Activated naive CD4-positive, alpha-beta T cell treated with anti-CD3 and anti-CD28 coated beads, Interleukin-2, amount 10 ng/mL, durations not matched to agents 7 days and 5 days (primary cell): ENCODE measurements at regions not wholly inside any gene's neighbourhood (a gene's known extent, or its start where the extent isn't known, plus 50 kb on each side); places are given as distances from the start of the nearest gene placed in this dataset.

Experiments
- CTCF ChIA-PET: fragments of 350-600 bp; sonication (Branson Sonifier 250); formaldehyde crosslinking; loops from one replicate; lab custom pipeline; 2021; ENCODE audit warnings: antibody characterized with exemption; lab: Charles Lee
- DNase-seq: peaks from one replicate; pipeline ENCODE4 v3.0.0-alpha.2; 2020
- H3K27ac Mint-ChIP-seq: one replicate; pipeline ENCODE4 v1.8.0; 2021; ENCODE audit warnings: mild to moderate bottlenecking, moderate library complexity, mixed read lengths
- H3K27me3 Mint-ChIP-seq: one replicate; pipeline ENCODE4 v1.8.0; 2021; ENCODE audit warnings: mild to moderate bottlenecking, mixed read lengths
- H3K36me3 Mint-ChIP-seq: one replicate; pipeline ENCODE4 v1.8.0; 2021; ENCODE audit warnings: mixed read lengths
- H3K4me1 Mint-ChIP-seq: one replicate; pipeline ENCODE4 v1.8.0; 2021; ENCODE audit warnings: mixed read lengths
- H3K4me3 Mint-ChIP-seq: one replicate; pipeline ENCODE4 v1.8.0; 2021; ENCODE audit warnings: mild to moderate bottlenecking, moderate library complexity, mixed read lengths
- H3K9me3 Mint-ChIP-seq: one replicate; pipeline ENCODE4 v1.8.0; 2021; ENCODE audit warnings: mixed read lengths

DNA sequence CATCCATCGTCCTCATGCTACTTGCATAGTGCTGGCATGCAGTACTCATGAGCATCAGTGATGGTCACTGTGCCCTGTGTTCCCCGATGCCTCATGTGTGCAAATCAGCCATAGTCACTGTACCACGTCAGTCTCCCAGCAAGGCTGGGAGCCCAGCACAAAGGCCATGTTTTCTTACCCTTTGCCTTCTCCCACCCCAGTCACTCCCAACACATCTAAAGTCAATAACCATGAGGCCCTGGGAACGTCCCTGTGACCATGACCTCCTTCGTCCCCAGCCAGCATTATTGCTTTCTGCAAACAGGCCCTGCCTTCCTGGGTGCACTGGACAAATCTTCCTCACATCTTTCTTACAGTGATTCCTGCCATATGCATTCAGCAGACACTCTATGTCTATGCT lies 406.1 kb downstream of the ICE1 start:
- Mint-ChIP-seq H3K4me1 (no peaks in the 10 kb centered on the region), H3K9me3 (no peaks in the 10 kb centered on the region), H3K27ac (no peak overlapping the region), H3K27me3 (no peaks in the 10 kb centered on the region), H3K36me3 (no peaks in the 10 kb centered on the region), H3K4me3 (no peak overlapping the region)
- no peak for DNase-seq
- CTCF ChIA-PET, result no interaction called here

DNA sequence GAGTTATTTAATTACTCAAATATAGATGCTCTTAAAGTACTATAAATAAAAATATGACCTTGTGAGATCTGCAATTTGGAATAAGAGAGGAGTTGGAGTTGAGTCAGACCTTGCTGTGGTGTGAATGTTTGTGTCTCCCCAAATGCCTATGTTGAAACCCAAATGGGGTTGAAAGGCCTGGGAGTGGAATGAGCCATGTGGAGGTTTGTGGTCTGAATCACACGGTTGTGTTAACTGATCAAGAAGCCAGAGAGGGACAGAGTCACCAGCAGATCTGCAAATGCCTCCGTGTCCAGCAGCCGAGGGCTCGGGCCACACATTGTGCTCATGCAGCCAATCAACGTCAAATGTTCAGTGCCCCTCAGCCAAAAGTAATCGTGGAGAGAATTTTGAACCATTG lies 404.4 kb downstream of the ICE1 start:
- Mint-ChIP-seq H3K27me3 (no peaks in the 10 kb centered on the region), H3K4me1 (no peaks in the 10 kb centered on the region), H3K4me3 (no peak overlapping the region), H3K27ac (no peak overlapping the region), H3K9me3 (no peaks in the 10 kb centered on the region), H3K36me3 (no peaks in the 10 kb centered on the region)
- CTCF ChIA-PET, result no interaction called here
- no peak for DNase-seq

DNA sequence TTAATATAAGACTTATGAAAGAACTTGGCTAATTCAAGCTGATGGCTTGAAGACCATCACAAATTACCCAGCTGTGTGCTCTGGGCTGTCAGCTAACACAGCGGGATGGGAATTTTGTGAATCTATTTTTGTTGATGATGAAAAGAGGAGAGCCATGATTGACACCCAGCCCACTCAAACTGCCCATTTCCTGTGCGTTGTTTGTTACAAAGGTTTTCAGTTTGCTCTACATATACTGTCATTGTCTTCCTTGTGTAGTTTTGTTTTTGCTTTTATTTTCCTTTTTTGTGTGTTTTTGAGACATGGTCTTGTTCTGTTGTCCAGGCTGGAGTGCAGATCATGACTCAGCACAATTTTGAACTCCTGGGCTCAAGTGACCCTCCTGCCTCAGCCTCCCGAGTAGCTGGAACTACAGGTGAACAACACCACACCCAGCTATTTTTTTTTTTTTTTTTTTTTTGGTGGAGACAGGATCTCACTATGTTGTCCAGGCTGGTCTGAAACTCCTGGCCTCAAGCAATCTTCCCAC lies 400.3 kb downstream of the ICE1 start:
- DNase-seq, result no peak
- H3K9me3 Mint-ChIP-seq, result no peaks in the 10 kb centered on the region
- no peaks in the 10 kb centered on the region for H3K36me3 Mint-ChIP-seq
- CTCF ChIA-PET, result interaction anchor here (0.6 kb wide), 1 partner anchor 116 kb away, joined by 3 read pairs; no protein-coding TSS in a partner anchor
- no peak overlapping the region for H3K27ac Mint-ChIP-seq
- H3K4me3 Mint-ChIP-seq, result no peak overlapping the region
- no peaks in the 10 kb centered on the region for H3K4me1 Mint-ChIP-seq
- no peaks in the 10 kb centered on the region for H3K27me3 Mint-ChIP-seq

DNA sequence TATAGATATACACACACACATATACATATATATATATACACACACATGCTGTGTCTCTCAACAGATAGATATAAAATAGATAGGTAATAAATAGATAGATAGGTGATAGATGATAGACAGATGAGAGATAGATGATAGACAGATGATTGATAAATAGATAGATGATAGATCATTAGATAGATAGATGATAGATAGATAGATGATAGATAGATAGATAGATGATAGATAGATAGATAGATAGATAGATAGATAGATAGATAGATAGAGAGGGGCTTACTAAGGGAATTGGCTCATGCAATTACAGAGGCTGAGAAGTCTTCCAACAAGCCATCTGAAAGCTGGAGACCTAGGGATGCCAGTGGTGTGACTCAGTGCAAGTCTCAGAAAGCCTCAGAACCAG lies 394.5 kb downstream of the ICE1 start:
- Mint-ChIP-seq H3K4me1 (no peaks in the 10 kb centered on the region), H3K4me3 (no peak overlapping the region), H3K27me3 (no peaks in the 10 kb centered on the region), H3K9me3 (no peaks in the 10 kb centered on the region), H3K36me3 (no peaks in the 10 kb centered on the region), H3K27ac (no peak overlapping the region)
- CTCF ChIA-PET, result no interaction called here
- no peak for DNase-seq

DNA sequence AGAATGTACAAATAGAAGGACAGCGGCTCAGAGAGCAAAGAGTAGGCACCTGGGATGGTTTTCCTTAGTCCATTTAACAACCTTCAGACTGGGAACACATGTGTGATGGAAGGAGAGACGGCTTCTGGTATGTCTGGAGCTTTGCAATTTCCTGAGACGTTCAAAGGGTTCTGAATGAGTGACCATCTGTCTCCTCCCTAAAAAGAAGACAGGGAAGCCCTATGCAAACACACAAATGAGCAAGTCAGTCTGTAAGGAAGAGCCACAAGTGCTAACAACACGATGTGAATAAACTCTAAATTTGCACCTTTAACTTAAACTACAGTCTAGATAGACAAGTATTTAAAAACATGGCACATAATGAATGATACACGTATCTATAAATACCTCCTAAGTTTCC lies 391.0 kb downstream of the ICE1 start:
- Mint-ChIP-seq H3K27me3 (no peaks in the 10 kb centered on the region), H3K9me3 (no peaks in the 10 kb centered on the region), H3K27ac (no peak overlapping the region), H3K4me3 (no peak overlapping the region), H3K4me1 (no peaks in the 10 kb centered on the region), H3K36me3 (no peaks in the 10 kb centered on the region)
- DNase-seq, result no peak
- CTCF ChIA-PET, result no interaction called here

DNA sequence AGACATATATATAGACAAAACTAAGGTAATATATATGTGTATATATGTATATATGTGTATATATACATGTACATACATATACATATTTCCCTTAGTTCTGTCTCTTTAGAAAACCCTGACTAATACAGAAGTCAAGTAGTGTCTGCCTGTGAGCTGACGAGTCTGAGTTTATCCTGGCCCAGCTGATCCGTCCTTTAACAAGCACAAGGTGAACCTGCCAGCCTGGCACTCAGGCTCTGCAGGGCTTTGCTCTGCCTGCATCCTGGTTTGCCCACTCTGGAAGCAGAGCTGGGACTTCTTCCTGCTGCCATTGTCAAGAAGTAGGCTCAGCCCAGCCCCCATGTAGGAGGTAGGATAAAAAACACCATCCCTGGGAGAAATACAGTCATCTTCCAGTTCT lies 388.0 kb downstream of the ICE1 start:
- Mint-ChIP-seq H3K27ac (no peak overlapping the region), H3K36me3 (no peaks in the 10 kb centered on the region), H3K27me3 (no peaks in the 10 kb centered on the region), H3K4me3 (no peak overlapping the region), H3K4me1 (no peaks in the 10 kb centered on the region), H3K9me3 (no peaks in the 10 kb centered on the region)
- no peak for DNase-seq
- CTCF ChIA-PET, result no interaction called here

DNA sequence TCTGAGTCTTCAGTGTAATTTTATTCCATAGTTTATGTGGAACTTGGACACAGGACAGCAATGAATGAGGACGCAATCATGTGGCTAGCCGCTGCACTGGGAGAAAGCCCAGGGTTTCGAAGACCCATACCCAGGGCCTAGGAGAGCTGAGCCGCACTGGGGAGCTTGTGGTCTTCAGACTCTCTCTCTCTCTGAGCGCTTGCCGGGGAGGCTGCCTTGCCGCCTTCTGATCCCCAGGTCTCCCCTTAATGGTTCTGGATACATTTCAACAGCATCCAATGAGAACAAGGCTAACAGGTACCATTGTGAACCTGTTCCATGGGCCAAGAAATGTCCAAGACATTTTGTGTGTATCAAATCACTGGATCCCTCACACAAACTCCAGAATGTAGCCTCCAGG lies 383.4 kb downstream of the ICE1 start:
- no peak overlapping the region for H3K4me3 Mint-ChIP-seq
- DNase-seq, result no peak
- no peaks in the 10 kb centered on the region for H3K36me3 Mint-ChIP-seq

DNA sequence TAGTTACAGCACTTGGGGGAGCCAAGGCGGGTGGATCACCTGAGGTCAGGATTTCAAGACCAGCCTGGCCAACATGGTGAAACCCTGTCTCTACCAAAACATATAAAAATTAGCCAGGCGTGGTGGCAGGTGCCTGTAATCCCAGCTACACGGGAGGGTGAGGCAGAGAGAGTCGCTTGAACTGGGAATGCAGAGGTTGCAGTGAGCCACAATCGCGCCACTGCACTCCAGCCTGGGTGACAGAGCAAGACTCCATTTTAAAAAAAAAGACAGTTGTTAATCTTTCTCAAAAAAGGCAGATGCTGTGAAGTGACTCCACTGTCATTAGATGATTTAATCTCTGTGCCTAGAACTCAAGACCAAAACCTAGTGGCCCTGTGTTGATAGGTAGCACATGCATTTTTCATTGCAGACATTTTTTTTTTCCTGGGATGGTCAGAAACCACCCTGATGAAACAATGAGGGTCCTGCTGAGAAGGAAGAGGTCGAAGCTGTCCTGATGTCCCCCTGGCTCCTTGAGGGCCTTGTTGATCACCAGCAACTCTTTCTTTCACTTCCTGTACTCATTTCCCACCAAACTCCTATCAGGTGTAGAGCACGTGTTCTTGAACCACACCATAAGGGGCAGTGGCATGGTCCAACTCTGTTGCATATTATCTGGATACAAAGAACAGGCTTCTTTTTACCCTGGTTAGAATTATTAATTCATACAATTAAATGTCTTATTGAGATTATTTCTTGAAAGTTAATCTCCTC lies 382.2 kb downstream of the ICE1 start:
- Mint-ChIP-seq H3K27ac (no peak overlapping the region), H3K4me3 (no peak overlapping the region), H3K27me3 (no peaks in the 10 kb centered on the region), H3K9me3 (no peaks in the 10 kb centered on the region), H3K4me1 (no peaks in the 10 kb centered on the region), H3K36me3 (no peaks in the 10 kb centered on the region)
- CTCF ChIA-PET, result no interaction called here
- no peak for DNase-seq

More for the DNA sequence above, 383.4 kb downstream of the ICE1 start:
- Mint-ChIP-seq H3K4me1 (no peaks in the 10 kb centered on the region), H3K9me3 (no peaks in the 10 kb centered on the region), H3K27ac (no peak overlapping the region), H3K27me3 (no peaks in the 10 kb centered on the region)
- CTCF ChIA-PET, result no interaction called here

DNA sequence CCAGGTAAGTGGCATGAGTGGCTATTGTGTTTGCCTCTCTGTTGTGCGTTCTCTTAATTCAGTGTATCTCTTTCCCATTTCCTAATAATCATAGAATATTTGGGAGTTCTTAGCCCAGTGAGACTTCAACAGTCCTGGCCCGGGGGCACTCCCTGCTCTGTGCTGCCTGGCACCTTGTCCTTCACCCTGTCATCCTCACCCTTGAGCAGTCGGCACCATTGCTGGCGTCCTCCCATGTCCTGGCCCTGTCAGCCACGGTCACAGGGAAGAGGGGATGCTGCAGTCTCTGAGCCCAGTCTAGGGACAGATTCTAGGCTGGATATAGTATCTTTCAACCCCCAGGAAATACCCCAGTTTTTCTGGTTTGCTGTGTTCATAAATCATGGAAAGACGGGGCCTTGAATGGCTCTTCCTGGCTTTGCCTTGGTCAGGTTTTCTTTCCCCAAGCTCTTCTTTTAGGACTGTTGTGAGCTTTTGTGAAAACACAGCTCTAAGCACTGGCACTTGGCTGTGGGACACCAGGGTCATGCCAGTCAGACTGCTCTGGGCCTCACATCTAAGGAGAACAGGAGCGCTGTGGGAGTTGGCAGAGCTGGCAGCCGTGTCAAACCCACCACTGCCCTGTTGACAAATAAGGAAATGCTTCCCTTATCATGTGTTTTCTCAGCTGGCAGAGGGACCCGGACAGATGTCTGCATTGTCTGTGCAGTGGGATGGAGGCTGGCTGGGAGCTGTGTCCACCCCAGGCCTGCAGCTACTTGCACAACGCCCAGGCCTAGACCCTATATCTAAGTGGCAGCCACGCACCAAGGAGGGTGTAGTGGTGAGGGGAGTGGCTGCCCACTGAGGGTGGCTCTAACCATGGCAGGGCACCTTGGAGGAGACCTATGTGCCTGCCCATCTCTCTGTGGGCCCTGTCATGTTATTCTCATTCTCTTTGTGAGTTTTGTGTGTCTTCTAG lies 378.6 kb downstream of the ICE1 start:
- no peak for DNase-seq
- Mint-ChIP-seq H3K36me3 (no peaks in the 10 kb centered on the region), H3K4me3 (no peak overlapping the region), H3K27ac (no peak overlapping the region), H3K4me1 (no peaks in the 10 kb centered on the region), H3K27me3 (no peaks in the 10 kb centered on the region), H3K9me3 (no peaks in the 10 kb centered on the region)
- CTCF ChIA-PET, result no interaction called here

DNA sequence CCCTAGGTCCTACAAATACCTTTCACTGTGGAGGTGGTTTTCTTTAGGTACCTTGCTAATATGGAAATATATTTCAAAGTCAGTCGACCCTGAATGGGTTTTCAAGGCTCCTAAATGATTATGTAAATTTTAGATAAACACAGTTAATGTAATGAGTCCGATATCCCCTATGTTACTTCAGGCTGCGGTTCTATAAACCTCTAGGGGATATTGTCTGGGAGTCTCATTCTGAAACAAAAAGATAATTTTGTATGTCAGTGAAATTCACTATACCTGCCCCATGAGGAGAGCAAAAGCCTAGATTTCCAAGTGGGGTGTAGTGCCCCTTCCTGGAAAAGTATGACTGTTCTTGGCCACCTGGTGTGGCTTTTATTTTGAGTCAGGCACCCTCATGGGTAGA lies 377.3 kb downstream of the ICE1 start:
- no peaks in the 10 kb centered on the region for H3K4me1 Mint-ChIP-seq
- no peaks in the 10 kb centered on the region for H3K9me3 Mint-ChIP-seq
- CTCF ChIA-PET, result no interaction called here
- no peak overlapping the region for H3K27ac Mint-ChIP-seq
- no peak overlapping the region for H3K4me3 Mint-ChIP-seq
- H3K27me3 Mint-ChIP-seq, result no peaks in the 10 kb centered on the region
- no peaks in the 10 kb centered on the region for H3K36me3 Mint-ChIP-seq
- DNase-seq, result no peak

DNA sequence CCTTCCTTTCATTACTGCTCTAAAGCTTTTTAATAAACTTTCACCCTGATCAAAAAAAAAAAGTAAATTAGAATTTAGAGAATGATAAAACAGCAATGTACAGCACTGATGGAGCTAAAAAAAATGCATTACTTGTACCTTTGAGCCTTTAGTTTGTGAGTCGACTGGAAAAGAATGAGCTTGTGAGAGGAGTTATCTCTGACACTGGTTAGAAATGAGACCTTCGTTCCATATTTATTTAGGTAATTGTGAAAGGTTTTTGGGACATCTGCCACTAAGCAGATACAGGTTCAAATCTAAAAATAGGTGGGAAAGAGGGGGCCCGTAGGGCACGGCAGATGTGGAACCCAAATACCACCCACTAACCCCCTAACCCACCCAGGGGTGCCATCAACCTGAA lies 376.8 kb downstream of the ICE1 start:
- Mint-ChIP-seq H3K36me3 (no peaks in the 10 kb centered on the region), H3K4me1 (no peaks in the 10 kb centered on the region), H3K9me3 (no peaks in the 10 kb centered on the region), H3K27ac (no peak overlapping the region), H3K27me3 (no peaks in the 10 kb centered on the region), H3K4me3 (no peak overlapping the region)
- DNase-seq, result no peak
- CTCF ChIA-PET, result no interaction called here

DNA sequence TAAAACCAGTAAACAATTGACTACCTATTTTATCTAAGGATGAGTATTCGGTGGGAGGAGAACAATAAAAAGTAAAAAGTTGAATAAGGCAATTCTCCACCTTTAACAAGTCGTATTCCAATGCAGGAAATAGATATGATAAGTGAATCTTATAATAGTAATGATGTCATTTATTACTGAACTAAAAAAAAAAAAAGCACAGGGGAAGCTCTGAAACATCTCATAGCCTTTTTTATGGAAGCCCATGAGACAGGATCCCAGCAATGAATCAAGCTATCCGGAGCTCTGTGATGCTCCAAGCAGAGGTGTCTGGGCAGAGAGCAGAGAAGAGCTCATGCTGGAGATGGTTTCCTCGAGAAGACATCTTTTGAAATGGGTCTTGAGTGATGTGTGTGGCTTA lies 376.0 kb downstream of the ICE1 start:
- no peak for DNase-seq
- Mint-ChIP-seq H3K4me3 (no peak overlapping the region), H3K9me3 (no peaks in the 10 kb centered on the region), H3K27me3 (no peaks in the 10 kb centered on the region), H3K4me1 (no peaks in the 10 kb centered on the region), H3K36me3 (no peaks in the 10 kb centered on the region), H3K27ac (no peak overlapping the region)
- CTCF ChIA-PET, result no interaction called here

DNA sequence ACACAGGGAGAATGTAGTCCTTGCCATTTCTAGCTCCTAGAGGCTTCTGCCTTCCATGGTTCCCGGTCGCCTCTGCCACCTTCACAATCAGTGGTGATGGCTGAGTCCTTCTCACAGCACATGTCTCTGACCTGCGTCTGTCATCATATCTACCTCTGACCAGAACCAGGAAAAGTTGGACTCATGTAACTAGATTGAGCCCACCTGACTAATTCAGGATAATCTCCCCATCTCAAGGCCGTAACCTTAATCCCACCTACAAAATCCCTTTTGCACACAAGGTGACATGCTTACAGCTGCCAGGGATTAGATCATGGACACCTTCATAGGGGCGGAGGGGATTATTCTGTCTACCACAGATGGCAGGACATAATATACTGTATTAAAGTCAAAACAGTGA lies 375.6 kb downstream of the ICE1 start:
- no peaks in the 10 kb centered on the region for H3K27me3 Mint-ChIP-seq
- no peak overlapping the region for H3K4me3 Mint-ChIP-seq
- no peak for DNase-seq
- no peaks in the 10 kb centered on the region for H3K36me3 Mint-ChIP-seq
- CTCF ChIA-PET, result no interaction called here
- H3K27ac Mint-ChIP-seq, result no peak overlapping the region
- H3K4me1 Mint-ChIP-seq, result no peaks in the 10 kb centered on the region
- H3K9me3 Mint-ChIP-seq, result no peaks in the 10 kb centered on the region

DNA sequence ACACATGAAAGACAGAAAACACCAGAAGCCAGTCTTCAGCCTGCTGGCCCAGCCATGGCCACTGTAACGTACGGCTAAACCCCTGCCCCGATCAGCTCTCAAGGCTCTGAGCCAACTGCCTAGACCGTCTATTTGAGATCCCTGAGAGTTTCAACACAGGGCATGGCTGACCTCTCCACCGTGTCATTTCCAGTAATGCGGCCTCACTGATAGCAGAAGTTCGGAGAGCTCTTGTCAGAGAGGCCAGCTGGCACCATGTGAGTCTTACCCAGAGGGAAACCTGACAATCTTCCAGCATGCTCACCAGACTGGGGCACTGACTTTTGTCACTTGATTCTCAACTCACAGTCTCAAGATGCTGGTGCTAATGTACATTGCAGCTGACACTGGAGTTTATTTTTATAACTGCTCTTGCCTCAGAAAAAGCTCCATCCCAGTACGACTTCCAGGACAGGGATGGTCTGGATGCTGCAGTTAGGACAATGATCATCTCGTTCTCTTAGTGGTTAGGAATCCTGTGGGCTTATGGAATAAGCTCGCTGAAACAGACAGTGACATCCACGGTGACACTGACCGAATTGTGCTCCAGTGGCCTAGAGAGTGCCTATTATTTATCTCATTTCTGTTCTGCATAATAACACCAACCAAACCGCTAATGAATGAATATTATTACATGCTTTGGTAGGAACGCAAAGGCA lies 372.7 kb downstream of the ICE1 start:
- no peaks in the 10 kb centered on the region for H3K36me3 Mint-ChIP-seq
- H3K27ac Mint-ChIP-seq, result no peak overlapping the region
- no peak for DNase-seq
- CTCF ChIA-PET, result no interaction called here
- no peaks in the 10 kb centered on the region for H3K27me3 Mint-ChIP-seq
- H3K4me3 Mint-ChIP-seq, result no peak overlapping the region
- no peaks in the 10 kb centered on the region for H3K9me3 Mint-ChIP-seq
- no peaks in the 10 kb centered on the region for H3K4me1 Mint-ChIP-seq
